ENCODE measurements at regions not wholly inside any gene's neighbourhood (a gene's known extent, or its start where the extent isn't known, plus 50 kb on each side); places are given as distances from the start of the nearest gene placed in this dataset.

DNA sequence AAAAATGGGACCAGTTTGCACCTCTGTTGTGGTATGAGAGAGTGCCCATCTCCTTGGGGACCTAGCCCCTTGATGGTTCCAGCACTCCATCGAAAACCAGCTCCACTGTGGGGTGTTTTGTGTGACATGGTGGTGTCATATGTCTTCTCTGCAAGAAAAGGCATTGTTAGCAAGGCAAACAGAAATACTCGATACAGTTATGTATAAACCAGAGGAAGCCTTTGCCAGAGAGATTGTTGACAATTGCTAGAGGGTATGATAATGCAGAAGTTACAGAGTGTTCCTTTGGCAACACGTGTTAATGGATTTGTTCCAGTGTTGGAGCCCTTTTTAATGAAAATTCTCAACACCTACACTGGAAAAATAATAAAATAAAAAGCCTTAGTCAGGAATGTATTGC, 270.4 kb upstream of the DMRT1 start:
- Histone ChIP-seq H3K9ac (ENCODE audit: low read length) (no peak overlapping the region), H3K9me3 (ENCODE audit: insufficient read depth, low read length) (no peaks in the 10 kb centered on the region), H3K79me2 (ENCODE audit: low read length) (no peaks in the 10 kb centered on the region), H3K4me1 (ENCODE audit: low read length) (peaks cover 13% of the 10 kb centered on the region), H3K36me3 (replicated peaks; ENCODE audit: low read depth, low read length) (no peaks in the 10 kb centered on the region), H3K4me3 (ENCODE audit: low read length) (no peak overlapping the region), H3K4me2 (ENCODE audit: low read length) (no peak overlapping the region), H3K27me3 (ENCODE audit: low read depth, low read length) (no peaks in the 10 kb centered on the region), H3K27ac (ENCODE audit: low read length) (no peak overlapping the region), H4K20me1 (ENCODE audit: insufficient read depth, low read length) (no peaks in the 10 kb centered on the region), H2AFZ (ENCODE audit: low read depth, low read length) (no peak overlapping the region)
- TF ChIP-seq CTCF (IDR thresholded peaks at IDR 0.05; ENCODE audit: low read depth, low read length) (no peak), EZH2phosphoT487 (IDR thresholded peaks at IDR 0.05; ENCODE audit: low read depth) (no peak)

GRCh38 chr9:571741-572140, 269.8 kb upstream of the DMRT1 start:
- Histone ChIP-seq H3K27me3 (ENCODE audit: low read depth, low read length) (no peaks in the 10 kb centered on the region), H2AFZ (ENCODE audit: low read depth, low read length) (no peak overlapping the region), H3K9ac (ENCODE audit: low read length) (no peak overlapping the region), H3K4me2 (ENCODE audit: low read length) (no peak overlapping the region), H3K79me2 (ENCODE audit: low read length) (no peaks in the 10 kb centered on the region), H3K9me3 (ENCODE audit: insufficient read depth, low read length) (no peaks in the 10 kb centered on the region), H3K4me1 (ENCODE audit: low read length) (peaks cover 13% of the 10 kb centered on the region), H3K36me3 (replicated peaks; ENCODE audit: low read depth, low read length) (no peaks in the 10 kb centered on the region), H3K27ac (ENCODE audit: low read length) (no peak overlapping the region), H4K20me1 (ENCODE audit: insufficient read depth, low read length) (no peaks in the 10 kb centered on the region), H3K4me3 (ENCODE audit: low read length) (no peak overlapping the region)
- TF ChIP-seq CTCF (IDR thresholded peaks at IDR 0.05; ENCODE audit: low read depth, low read length) = no peak
- TF ChIP-seq EZH2phosphoT487 (IDR thresholded peaks at IDR 0.05; ENCODE audit: low read depth) = no peak

GRCh38 chr9:573691-574410, 267.6 kb upstream of the DMRT1 start:
- Histone ChIP-seq H3K9ac (ENCODE audit: low read length) (no peak overlapping the region), H3K27ac (ENCODE audit: low read length) (no peak overlapping the region), H3K4me3 (ENCODE audit: low read length) (no peak overlapping the region), H3K4me1 (ENCODE audit: low read length) (no peaks in the 10 kb centered on the region), H3K79me2 (ENCODE audit: low read length) (no peaks in the 10 kb centered on the region), H3K27me3 (ENCODE audit: low read depth, low read length) (no peaks in the 10 kb centered on the region), H3K4me2 (ENCODE audit: low read length) (no peak overlapping the region), H3K36me3 (replicated peaks; ENCODE audit: low read depth, low read length) (no peaks in the 10 kb centered on the region), H2AFZ (ENCODE audit: low read depth, low read length) (no peak overlapping the region), H3K9me3 (ENCODE audit: insufficient read depth, low read length) (no peaks in the 10 kb centered on the region), H4K20me1 (ENCODE audit: insufficient read depth, low read length) (no peaks in the 10 kb centered on the region)
- TF ChIP-seq EZH2phosphoT487 (IDR thresholded peaks at IDR 0.05; ENCODE audit: low read depth) (no peak), CTCF (IDR thresholded peaks at IDR 0.05; ENCODE audit: low read depth, low read length) (no peak)

GRCh38 chr9:575139-575538, 266.4 kb upstream of the DMRT1 start:
- Histone ChIP-seq H3K4me3 (ENCODE audit: low read length) (no peak overlapping the region), H2AFZ (ENCODE audit: low read depth, low read length) (no peak overlapping the region), H3K79me2 (ENCODE audit: low read length) (no peaks in the 10 kb centered on the region), H3K4me1 (ENCODE audit: low read length) (no peaks in the 10 kb centered on the region), H3K27me3 (ENCODE audit: low read depth, low read length) (no peaks in the 10 kb centered on the region), H3K36me3 (replicated peaks; ENCODE audit: low read depth, low read length) (no peaks in the 10 kb centered on the region), H3K27ac (ENCODE audit: low read length) (no peak overlapping the region), H4K20me1 (ENCODE audit: insufficient read depth, low read length) (no peaks in the 10 kb centered on the region), H3K4me2 (ENCODE audit: low read length) (no peak overlapping the region), H3K9me3 (ENCODE audit: insufficient read depth, low read length) (no peaks in the 10 kb centered on the region), H3K9ac (ENCODE audit: low read length) (no peak overlapping the region)
- TF ChIP-seq CTCF (IDR thresholded peaks at IDR 0.05; ENCODE audit: low read depth, low read length) (no peak), EZH2phosphoT487 (IDR thresholded peaks at IDR 0.05; ENCODE audit: low read depth) (no peak)

Measured in OCI-LY3 (cell line).